ENCODE measurements at regions not wholly inside any gene's neighbourhood (a gene's known extent, or its start where the extent isn't known, plus 50 kb on each side); places are given as distances from the start of the nearest gene placed in this dataset.
A peak's percentile ranks its signal among the peaks of the same experiment; 100 is the strongest.

- TF ChIP-seq CTCF (IDR thresholded peaks at IDR 0.05; ENCODE audit: low read depth, low read length, missing control alignments), result no peak
- H3K4me3 ChIP-seq (ENCODE audit: low read depth, low read length), result no peak overlapping the region
- no peak for DNase-seq (ENCODE audit: low read depth)
- in situ Hi-C loops (cut with HindIII; ENCODE audit: low sequenced_read_pairs), result loop anchor here (25.0 kb wide), 1 partner anchor 319 kb away; no protein-coding TSS in a partner anchor
These were observed 278.0 kb downstream of the KCNS3 start for GRCh38 chr2:18156421-18156820.

GRCh38 chr2:18156002-18156401, 277.5 kb downstream of the KCNS3 start:
- in situ Hi-C loops (cut with HindIII; ENCODE audit: low sequenced_read_pairs), result loop anchor here (25.0 kb wide), 1 partner anchor 319 kb away; no protein-coding TSS in a partner anchor
- DNase-seq (ENCODE audit: low read depth), result peak; percentile 19
- no peak for TF ChIP-seq CTCF (IDR thresholded peaks at IDR 0.05; ENCODE audit: low read depth, low read length, missing control alignments)
- H3K4me3 ChIP-seq (ENCODE audit: low read depth, low read length), result no peak overlapping the region

GRCh38 chr2:18154812-18155211, 276.3 kb downstream of the KCNS3 start:
- no peak overlapping the region for H3K4me3 ChIP-seq (ENCODE audit: low read depth, low read length)
- TF ChIP-seq CTCF (IDR thresholded peaks at IDR 0.05; ENCODE audit: low read depth, low read length, missing control alignments), result no peak
- in situ Hi-C loops (cut with HindIII; ENCODE audit: low sequenced_read_pairs), result loop anchor here (25.0 kb wide), 1 partner anchor 318 kb away; no protein-coding TSS in a partner anchor
- DNase-seq (ENCODE audit: low read depth), result no peak

GRCh38 chr2:18154259-18154658, 275.8 kb downstream of the KCNS3 start:
- in situ Hi-C loops (cut with HindIII; ENCODE audit: low sequenced_read_pairs), result loop anchor here (25.0 kb wide), 1 partner anchor 317 kb away; no protein-coding TSS in a partner anchor
- peak; percentile 58 for DNase-seq (ENCODE audit: low read depth)
- no peak for TF ChIP-seq CTCF (IDR thresholded peaks at IDR 0.05; ENCODE audit: low read depth, low read length, missing control alignments)
- H3K4me3 ChIP-seq (ENCODE audit: low read depth, low read length), result no peak overlapping the region

- in situ Hi-C loops (cut with HindIII; ENCODE audit: low sequenced_read_pairs), result loop anchor here (25.0 kb wide), 1 partner anchor 316 kb away; no protein-coding TSS in a partner anchor
- H3K4me3 ChIP-seq (ENCODE audit: low read depth, low read length), result no peak overlapping the region
- no peak for TF ChIP-seq CTCF (IDR thresholded peaks at IDR 0.05; ENCODE audit: low read depth, low read length, missing control alignments)
- no peak for DNase-seq (ENCODE audit: low read depth)
These were observed 275.3 kb downstream of the KCNS3 start for GRCh38 chr2:18153741-18154140.

GRCh38 chr2:18151237-18151636, 272.8 kb downstream of the KCNS3 start:
- in situ Hi-C loops (cut with HindIII; ENCODE audit: low sequenced_read_pairs), result loop anchor here (25.0 kb wide), 1 partner anchor 314 kb away; no protein-coding TSS in a partner anchor
- no peak for TF ChIP-seq CTCF (IDR thresholded peaks at IDR 0.05; ENCODE audit: low read depth, low read length, missing control alignments)
- DNase-seq (ENCODE audit: low read depth), result no peak
- H3K4me3 ChIP-seq (ENCODE audit: low read depth, low read length), result no peak overlapping the region
